SK-N-SH (cell line): ENCODE measurements at regions not wholly inside any gene's neighbourhood (a gene's known extent, or its start where the extent isn't known, plus 50 kb on each side); places are given as distances from the start of the nearest gene placed in this dataset.

ENCODE experiments used
- CTCF ChIA-PET: fragments of 300-600, 350-600 bp; formaldehyde crosslinking; extraction: SDS; loops from one replicate; lab custom pipeline; 2021; lab: Yijun Ruan, JAX
- POLR2A ChIA-PET: fragments of 350-600 bp; sonication (Branson Sonifier 250); formaldehyde crosslinking; extraction: SDS; loops from one replicate; lab custom pipeline; 2020; ENCODE audit warnings: antibody characterized with exemption, inconsistent platforms; lab: Yijun Ruan, JAX
- DNase-seq: peaks from one replicate; pipeline ENCODE4 v3.0.0; 2012
- H2AFZ ChIP-seq: fragments of 200-600 bp; sonication (generic); 2 replicates; pipeline ENCODE4 v1.8.1; 2016; ENCODE audit warnings: antibody characterized with exemption, mild to moderate bottlenecking, low read depth
- H3F3A ChIP-seq: fragments of 200-600 bp; sonication (generic); replicated peaks from 2 replicates; pipeline ENCODE3; 2016; ENCODE audit warnings: antibody characterized with exemption, mild to moderate bottlenecking; ENCODE audit not compliant: insufficient read depth
- H3K27ac ChIP-seq, 2 experiments: fragments of 200-500 bp in 1 of 2; fragments of 200-600 bp in 1 of 2; sonication (Bioruptor generic) in 1 of 2; sonication (generic), shearing (Covaris generic) in 1 of 2; 2 replicates each; pipeline versions ENCODE4 v1.5.1 to v1.6.1; 2014 to 2016; ENCODE audit warnings: low read depth in 2 of 2, inconsistent platforms in 1 of 2, low read length in 1 of 2, mild to moderate bottlenecking in 1 of 2, mixed read lengths in 1 of 2
- H3K27me3 ChIP-seq: fragments of 200-600 bp; sonication (generic), shearing (Covaris generic); 2 replicates; pipeline ENCODE4 v1.6.1; 2016; ENCODE audit warnings: mixed run types; ENCODE audit not compliant: insufficient read depth
- H3K36me3 ChIP-seq, 2 experiments: fragments of 200-500 bp in 1 of 2; fragments of 200-600 bp in 1 of 2; sonication (Bioruptor generic) in 1 of 2; sonication (generic) in 1 of 2; replicated peaks in 1 of 2; 2 replicates each; pipeline versions ENCODE3 to v1.5.1; 2014 to 2016; ENCODE audit warnings: low read length in 1 of 2, mild to moderate bottlenecking in 1 of 2; ENCODE audit not compliant: insufficient read depth in 2 of 2, control insufficient read depth in 1 of 2
- H3K4me1 ChIP-seq, 2 experiments: fragments of 200-500 bp in 1 of 2; fragments of 200-600 bp in 1 of 2; sonication (Bioruptor generic) in 1 of 2; sonication (generic), shearing (Covaris generic) in 1 of 2; 2 replicates each; pipeline versions ENCODE4 v1.5.1 to v1.6.1; 2014 to 2016; ENCODE audit warnings: low read depth in 1 of 2, low read length in 1 of 2, mixed run types in 1 of 2; ENCODE audit not compliant: insufficient read depth in 2 of 2, control insufficient read depth in 1 of 2
- H3K4me2 ChIP-seq: fragments of 200-600 bp; sonication (generic), shearing (Covaris generic); 2 replicates; pipeline ENCODE4 v1.6.1; 2017; ENCODE audit warnings: mixed run types
- H3K4me3 ChIP-seq, 2 experiments: fragments of 200-500 bp in 1 of 2; fragments of 200-600 bp in 1 of 2; sonication (Bioruptor generic) in 1 of 2; sonication (generic), shearing (Covaris generic) in 1 of 2; 2 replicates each; pipeline versions ENCODE4 v1.5.1 to v1.8.1; 2014 to 2016; ENCODE audit warnings: low read depth in 2 of 2, inconsistent platforms in 1 of 2, low read length in 1 of 2, mild to moderate bottlenecking in 1 of 2, mixed read lengths in 1 of 2, moderate library complexity in 1 of 2
- H3K79me2 ChIP-seq: fragments of 200-600 bp; sonication (generic); 2 replicates; pipeline ENCODE4 v1.8.1; 2017; ENCODE audit warnings: mild to moderate bottlenecking; ENCODE audit not compliant: insufficient read depth
- H3K9ac ChIP-seq: fragments of 200-600 bp; sonication (generic); 2 replicates; pipeline ENCODE4 v1.6.1; 2017; ENCODE audit warnings: mixed run types
- H3K9me2 ChIP-seq: fragments of 200-600 bp; sonication (generic); 2 replicates; pipeline ENCODE4 v1.6.1; 2017; ENCODE audit warnings: mixed run types
- H3K9me3 ChIP-seq: fragments of 200-600 bp; sonication (generic); 2 replicates; pipeline ENCODE4 v1.6.1; 2017; ENCODE audit warnings: mixed run types, mild to moderate bottlenecking, moderate library complexity
- H4K20me1 ChIP-seq: fragments of 200-600 bp; sonication (generic); 2 replicates; pipeline ENCODE4 v1.6.1; 2017; ENCODE audit warnings: mild to moderate bottlenecking, mixed run types; ENCODE audit not compliant: insufficient read depth
- CHD2 ChIP-seq: fragments of 150-350 bp; IDR thresholded peaks from 2 replicates; pipeline ENCODE4 v1.6.1; 2018; ENCODE audit warnings: low read length; ENCODE audit not compliant: partially characterized antibody
- EP300 ChIP-seq, 2 experiments: IDR thresholded peaks; 2 replicates each; pipeline versions ENCODE4 v1.4.0 to v1.6.1; 2012; ENCODE audit warnings: borderline replicate concordance in 1 of 2, low read depth in 1 of 2, low read length in 1 of 2
- EZH2phosphoT487 ChIP-seq: fragments of 200-600 bp; sonication (generic); IDR thresholded peaks from 2 replicates; pipeline ENCODE4 v1.6.1; 2017; ENCODE audit warnings: low read depth, mixed run types, mild to moderate bottlenecking, antibody characterized with exemption, moderate library complexity, borderline replicate concordance
- FOSL2 ChIP-seq: IDR thresholded peaks from 2 replicates; pipeline ENCODE4 v1.4.0; 2012; ENCODE audit warnings: low read depth, mild to moderate bottlenecking, moderate library complexity, borderline replicate concordance
- FOXJ3 ChIP-seq: sonication (generic); formaldehyde crosslinking; IDR thresholded peaks from 2 replicates; pipeline ENCODE4 v1.5.1; 2020; ENCODE audit warnings: mild to moderate bottlenecking, missing genetic modification reagents
- FOXM1 ChIP-seq: IDR thresholded peaks from 2 replicates; pipeline ENCODE4 v1.4.0; 2012; ENCODE audit warnings: low read depth, mild to moderate bottlenecking
- GABPA ChIP-seq: IDR thresholded peaks from 2 replicates; pipeline ENCODE4 v1.4.0; 2012; ENCODE audit warnings: low read depth, mild to moderate bottlenecking
- JUND ChIP-seq: IDR thresholded peaks from 2 replicates; pipeline ENCODE4 v1.4.0; 2012
- POLR2AphosphoS5 ChIP-seq: IDR thresholded peaks from 2 replicates; pipeline ENCODE4 v1.6.1; 2012; ENCODE audit warnings: low read depth, low read length
- RCOR1 ChIP-seq: fragments of 150-350 bp; IDR thresholded peaks from 2 replicates; pipeline ENCODE4 v1.6.1; 2017; ENCODE audit warnings: antibody characterized with exemption, low read length
- REST ChIP-seq: IDR thresholded peaks from 2 replicates; pipeline ENCODE4 v1.6.1; 2012; ENCODE audit warnings: mild to moderate bottlenecking, low read depth, low read length, moderate library complexity
- RFX5 ChIP-seq: IDR thresholded peaks from 2 replicates; pipeline ENCODE4 v1.6.1; 2012; ENCODE audit warnings: mild to moderate bottlenecking, improper control_type of control experiment, low read length
- RXRA ChIP-seq: IDR thresholded peaks from 2 replicates; pipeline ENCODE4 v1.4.0; 2012; ENCODE audit warnings: low read depth, mild to moderate bottlenecking, borderline replicate concordance
- SIN3A ChIP-seq: IDR thresholded peaks from 2 replicates; pipeline ENCODE4 v1.6.1; 2012; ENCODE audit warnings: low read depth, mild to moderate bottlenecking, low read length, moderate library complexity, borderline replicate concordance
- USF1 ChIP-seq: IDR thresholded peaks from 2 replicates; pipeline ENCODE4 v1.4.0; 2012; ENCODE audit warnings: low read depth, borderline replicate concordance
- WGBS: methylation state at CpG from one replicate; pipeline ENCODE4 v1.1.6; 2017; ENCODE audit warnings: low lambda C conversion rate; 5-methylcytosine and 5-hydroxymethylcytosine counted together
- TF ChIP-seq, protein P1 (sequence below): IDR thresholded peaks from 2 replicates; pipeline ENCODE4 v1.4.0; 2012; ENCODE audit warnings: low read depth
- TF ChIP-seq, protein P2 (sequence below): fragments of 150-350 bp; IDR thresholded peaks from 2 replicates; pipeline ENCODE4 v1.6.1; 2017; ENCODE audit warnings: antibody characterized with exemption, low read length, low read depth, borderline replicate concordance
- TF ChIP-seq, protein P3 (sequence below): fragments of 150-350 bp; IDR thresholded peaks from 2 replicates; pipeline ENCODE4 v1.6.1; 2016; ENCODE audit warnings: mild to moderate bottlenecking, low read depth, low read length
- TF ChIP-seq, protein P4 (sequence below): fragments of 200-600 bp; sonication (generic); IDR thresholded peaks from 2 replicates; pipeline ENCODE4 v1.6.1; 2017; ENCODE audit warnings: antibody characterized with exemption, mild to moderate bottlenecking, moderate library complexity

DNA sequence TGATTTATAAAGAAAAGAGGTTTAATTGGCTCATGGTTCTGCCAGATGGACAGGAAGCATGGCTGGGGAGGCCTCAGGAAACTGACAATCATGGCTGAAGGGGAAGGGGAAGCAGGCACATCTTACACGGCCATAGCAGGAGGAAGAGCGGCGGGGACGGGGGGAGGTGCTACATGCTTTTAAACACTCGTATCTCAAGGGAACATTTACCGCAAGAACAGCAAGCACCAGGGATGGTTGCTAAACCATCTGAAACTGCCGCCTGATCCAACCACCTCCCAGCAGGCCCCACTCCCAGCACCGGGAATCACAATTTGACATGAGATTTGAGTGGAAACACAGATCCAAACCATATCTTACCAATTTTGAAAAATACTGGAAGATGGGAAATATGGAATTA is 362.8 kb downstream of the FBXO15 start (continued):
- TF ChIP-seq REST: no peak
- TF ChIP-seq RFX5: no peak

- no peak overlapping the region for H3K4me2 ChIP-seq
- H3K9me2 ChIP-seq: no peaks in the 10 kb centered on the region
- 9% methylated on average over 6 of the region's 6 CpGs for WGBS
- no peaks in the 10 kb centered on the region; a peak in 1 of 4 replicates for H3K4me1 ChIP-seq
- no peak overlapping the region for H3K27ac ChIP-seq
- H3K4me3 ChIP-seq: no peak overlapping the region
- no peak overlapping the region for H3K9ac ChIP-seq
- no peaks in the 10 kb centered on the region for H3K36me3 ChIP-seq
- no peak overlapping the region for H2AFZ ChIP-seq
- no peak for DNase-seq
- H3F3A ChIP-seq: no peaks in the 10 kb centered on the region
- H3K79me2 ChIP-seq: no peaks in the 10 kb centered on the region
- H3K27me3 ChIP-seq: peaks cover 23% of the 10 kb centered on the region
- no peaks in the 10 kb centered on the region for H3K9me3 ChIP-seq
- POLR2A ChIA-PET: no interaction called here
- CTCF ChIA-PET: no interaction called here
- TF ChIP-seq, protein P1, sequence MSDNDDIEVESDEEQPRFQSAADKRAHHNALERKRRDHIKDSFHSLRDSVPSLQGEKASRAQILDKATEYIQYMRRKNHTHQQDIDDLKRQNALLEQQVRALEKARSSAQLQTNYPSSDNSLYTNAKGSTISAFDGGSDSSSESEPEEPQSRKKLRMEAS: no peak
- TF ChIP-seq, protein P2, sequence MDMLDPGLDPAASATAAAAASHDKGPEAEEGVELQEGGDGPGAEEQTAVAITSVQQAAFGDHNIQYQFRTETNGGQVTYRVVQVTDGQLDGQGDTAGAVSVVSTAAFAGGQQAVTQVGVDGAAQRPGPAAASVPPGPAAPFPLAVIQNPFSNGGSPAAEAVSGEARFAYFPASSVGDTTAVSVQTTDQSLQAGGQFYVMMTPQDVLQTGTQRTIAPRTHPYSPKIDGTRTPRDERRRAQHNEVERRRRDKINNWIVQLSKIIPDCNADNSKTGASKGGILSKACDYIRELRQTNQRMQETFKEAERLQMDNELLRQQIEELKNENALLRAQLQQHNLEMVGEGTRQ: no peak
- no peak for TF ChIP-seq USF1
- TF ChIP-seq JUND: no peak
- no peak for TF ChIP-seq RXRA
- no peak for TF ChIP-seq EP300 (IDR thresholded peaks at IDR 0.05; ENCODE audit: borderline replicate concordance in 1 of 2, low read depth in 1 of 2, low read length in 1 of 2)
- TF ChIP-seq FOXM1: no peak
- TF ChIP-seq CHD2: no peak
- TF ChIP-seq POLR2AphosphoS5: no peak
- TF ChIP-seq REST: no peak
- TF ChIP-seq, protein P3, sequence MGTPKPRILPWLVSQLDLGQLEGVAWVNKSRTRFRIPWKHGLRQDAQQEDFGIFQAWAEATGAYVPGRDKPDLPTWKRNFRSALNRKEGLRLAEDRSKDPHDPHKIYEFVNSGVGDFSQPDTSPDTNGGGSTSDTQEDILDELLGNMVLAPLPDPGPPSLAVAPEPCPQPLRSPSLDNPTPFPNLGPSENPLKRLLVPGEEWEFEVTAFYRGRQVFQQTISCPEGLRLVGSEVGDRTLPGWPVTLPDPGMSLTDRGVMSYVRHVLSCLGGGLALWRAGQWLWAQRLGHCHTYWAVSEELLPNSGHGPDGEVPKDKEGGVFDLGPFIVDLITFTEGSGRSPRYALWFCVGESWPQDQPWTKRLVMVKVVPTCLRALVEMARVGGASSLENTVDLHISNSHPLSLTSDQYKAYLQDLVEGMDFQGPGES: no peak
- no peak for TF ChIP-seq RFX5
- TF ChIP-seq GABPA: no peak
- TF ChIP-seq SIN3A: no peak
- no peak for TF ChIP-seq FOSL2
- TF ChIP-seq EZH2phosphoT487: no peak
- TF ChIP-seq, protein P4, sequence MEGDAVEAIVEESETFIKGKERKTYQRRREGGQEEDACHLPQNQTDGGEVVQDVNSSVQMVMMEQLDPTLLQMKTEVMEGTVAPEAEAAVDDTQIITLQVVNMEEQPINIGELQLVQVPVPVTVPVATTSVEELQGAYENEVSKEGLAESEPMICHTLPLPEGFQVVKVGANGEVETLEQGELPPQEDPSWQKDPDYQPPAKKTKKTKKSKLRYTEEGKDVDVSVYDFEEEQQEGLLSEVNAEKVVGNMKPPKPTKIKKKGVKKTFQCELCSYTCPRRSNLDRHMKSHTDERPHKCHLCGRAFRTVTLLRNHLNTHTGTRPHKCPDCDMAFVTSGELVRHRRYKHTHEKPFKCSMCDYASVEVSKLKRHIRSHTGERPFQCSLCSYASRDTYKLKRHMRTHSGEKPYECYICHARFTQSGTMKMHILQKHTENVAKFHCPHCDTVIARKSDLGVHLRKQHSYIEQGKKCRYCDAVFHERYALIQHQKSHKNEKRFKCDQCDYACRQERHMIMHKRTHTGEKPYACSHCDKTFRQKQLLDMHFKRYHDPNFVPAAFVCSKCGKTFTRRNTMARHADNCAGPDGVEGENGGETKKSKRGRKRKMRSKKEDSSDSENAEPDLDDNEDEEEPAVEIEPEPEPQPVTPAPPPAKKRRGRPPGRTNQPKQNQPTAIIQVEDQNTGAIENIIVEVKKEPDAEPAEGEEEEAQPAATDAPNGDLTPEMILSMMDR: no peak
- no peak for TF ChIP-seq RCOR1
- TF ChIP-seq FOXJ3 (CRISPR knock-in tag): no peak
- H4K20me1 ChIP-seq: no peaks in the 10 kb centered on the region
Observed at GRCh38 chr18:73782405-73782804, 365.2 kb downstream of the FBXO15 start.
